ENCODE measurements at regions not wholly inside any gene's neighbourhood (a gene's known extent, or its start where the extent isn't known, plus 50 kb on each side); places are given as distances from the start of the nearest gene placed in this dataset.

GRCh38 chr3:188041193-188041592, 112.8 kb upstream of the LPP start:
- Histone ChIP-seq H3K4me1 (ENCODE audit: control insufficient read depth, low read depth, low read length) (peaks cover 5% of the 10 kb centered on the region), H3K27ac (ENCODE audit: low read length) (no peak overlapping the region), H3K9me3 (ENCODE audit: control insufficient read depth, low read depth, low read length) (no peaks in the 10 kb centered on the region), H3K9ac (ENCODE audit: low read length) (no peak overlapping the region), H3K27me3 (ENCODE audit: control insufficient read depth, insufficient read depth, low read length) (no peaks in the 10 kb centered on the region), H3K36me3 (ENCODE audit: control insufficient read depth, low read depth, low read length) (no peaks in the 10 kb centered on the region), H3K4me3 (ENCODE audit: low read length) (no peak overlapping the region)

DNA sequence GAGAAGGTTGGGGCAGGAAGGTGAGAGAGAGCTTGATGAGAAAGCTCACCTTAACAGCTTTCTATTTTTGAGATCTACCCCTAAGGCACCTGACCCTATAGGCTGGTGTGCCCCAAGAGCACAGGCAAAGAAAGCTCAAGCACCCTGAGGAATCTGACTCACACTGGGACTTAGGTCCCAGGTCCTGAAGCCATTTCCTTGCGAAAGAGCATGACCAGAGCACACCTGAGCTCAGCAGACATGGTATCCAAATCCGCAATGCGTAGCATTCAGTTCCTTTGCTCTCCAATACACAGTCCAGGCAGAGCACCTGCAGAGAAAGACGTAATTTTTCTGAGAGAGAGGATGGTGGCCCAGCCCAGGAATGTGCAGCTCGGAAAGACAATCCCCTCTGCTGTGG, 112.1 kb upstream of the LPP start:
- H3K27ac ChIP-seq (ENCODE audit: low read length): no peak overlapping the region
- peaks cover under 1% of the 10 kb centered on the region for H3K4me1 ChIP-seq (ENCODE audit: control insufficient read depth, low read depth, low read length)
- H3K4me3 ChIP-seq (ENCODE audit: low read length): no peak overlapping the region
- no peak overlapping the region for H3K9ac ChIP-seq (ENCODE audit: low read length)
- no peaks in the 10 kb centered on the region for H3K9me3 ChIP-seq (ENCODE audit: control insufficient read depth, low read depth, low read length)
- H3K36me3 ChIP-seq (ENCODE audit: control insufficient read depth, low read depth, low read length): no peaks in the 10 kb centered on the region
- H3K27me3 ChIP-seq (ENCODE audit: control insufficient read depth, insufficient read depth, low read length): no peaks in the 10 kb centered on the region

- no peaks in the 10 kb centered on the region for H3K9me3 ChIP-seq (ENCODE audit: control insufficient read depth, low read depth, low read length)
- no peaks in the 10 kb centered on the region for H3K27me3 ChIP-seq (ENCODE audit: control insufficient read depth, insufficient read depth, low read length)
- H3K36me3 ChIP-seq (ENCODE audit: control insufficient read depth, low read depth, low read length): no peaks in the 10 kb centered on the region
- no peak overlapping the region for H3K4me3 ChIP-seq (ENCODE audit: low read length)
- H3K9ac ChIP-seq (ENCODE audit: low read length): no peak overlapping the region
- H3K4me1 ChIP-seq (ENCODE audit: control insufficient read depth, low read depth, low read length): no peaks in the 10 kb centered on the region
- no peak overlapping the region for H3K27ac ChIP-seq (ENCODE audit: low read length)
Observed at GRCh38 chr3:188042466-188042865, 111.5 kb upstream of the LPP start.

DNA sequence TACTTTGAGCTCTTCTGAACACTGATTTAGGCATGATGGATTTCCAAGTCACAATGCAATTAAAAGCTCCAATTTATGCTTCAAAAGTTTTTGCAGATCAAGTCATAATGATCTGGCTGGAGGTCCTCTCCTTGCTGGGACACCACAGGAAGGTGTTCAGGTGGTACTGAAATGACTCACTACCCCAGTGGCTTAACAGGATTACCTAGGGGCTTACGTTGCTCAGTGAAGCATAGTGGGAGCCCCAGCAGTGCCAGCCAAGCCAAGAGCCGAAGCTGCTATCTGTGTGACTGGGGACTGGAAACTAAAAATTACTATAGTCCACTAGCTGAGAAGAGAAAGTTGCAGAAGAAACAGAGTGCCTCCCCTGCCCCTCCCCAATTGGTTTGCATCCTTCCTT, 110.1 kb upstream of the LPP start:
- Histone ChIP-seq H3K27ac (ENCODE audit: low read length) (no peak overlapping the region), H3K27me3 (ENCODE audit: control insufficient read depth, insufficient read depth, low read length) (no peaks in the 10 kb centered on the region), H3K4me3 (ENCODE audit: low read length) (no peak overlapping the region), H3K36me3 (ENCODE audit: control insufficient read depth, low read depth, low read length) (no peaks in the 10 kb centered on the region), H3K9me3 (ENCODE audit: control insufficient read depth, low read depth, low read length) (no peaks in the 10 kb centered on the region), H3K9ac (ENCODE audit: low read length) (no peak overlapping the region), H3K4me1 (ENCODE audit: control insufficient read depth, low read depth, low read length) (no peaks in the 10 kb centered on the region)

DNA sequence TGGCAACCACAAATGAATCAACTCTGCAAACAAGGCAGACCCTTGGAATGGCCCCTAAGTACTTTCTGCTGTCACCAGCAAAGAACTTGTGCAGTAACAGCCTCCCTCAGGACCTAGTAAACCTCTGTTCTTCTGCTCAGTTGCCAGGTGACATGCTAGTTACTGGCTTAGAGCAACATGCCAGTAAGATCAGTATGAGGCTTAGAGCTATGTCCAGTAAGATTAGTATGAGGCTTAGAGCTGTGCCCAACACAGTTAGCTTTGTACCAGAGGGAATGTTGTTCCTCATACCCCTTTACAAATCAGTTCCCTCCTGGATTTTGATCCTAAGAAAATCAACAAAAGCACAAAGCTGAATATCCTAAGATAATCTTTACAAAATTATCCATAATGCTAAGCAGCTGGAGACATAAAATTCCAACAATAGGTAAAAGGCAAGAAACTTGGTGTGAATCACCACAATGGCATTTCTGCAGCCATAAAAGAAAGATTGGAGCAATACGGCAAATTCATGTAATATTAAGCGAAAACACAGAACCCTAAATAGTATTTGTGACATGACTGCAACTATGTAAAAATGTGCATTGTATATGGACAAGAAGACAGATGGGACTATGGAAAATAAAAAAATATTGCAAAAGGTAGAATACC, 107.3 kb upstream of the LPP start:
- Histone ChIP-seq H3K36me3 (ENCODE audit: control insufficient read depth, low read depth, low read length) (no peaks in the 10 kb centered on the region), H3K27me3 (ENCODE audit: control insufficient read depth, insufficient read depth, low read length) (no peaks in the 10 kb centered on the region), H3K27ac (ENCODE audit: low read length) (no peak overlapping the region), H3K9me3 (ENCODE audit: control insufficient read depth, low read depth, low read length) (no peaks in the 10 kb centered on the region), H3K4me3 (ENCODE audit: low read length) (no peak overlapping the region), H3K4me1 (ENCODE audit: control insufficient read depth, low read depth, low read length) (peaks cover under 1% of the 10 kb centered on the region), H3K9ac (ENCODE audit: low read length) (no peak overlapping the region)

DNA sequence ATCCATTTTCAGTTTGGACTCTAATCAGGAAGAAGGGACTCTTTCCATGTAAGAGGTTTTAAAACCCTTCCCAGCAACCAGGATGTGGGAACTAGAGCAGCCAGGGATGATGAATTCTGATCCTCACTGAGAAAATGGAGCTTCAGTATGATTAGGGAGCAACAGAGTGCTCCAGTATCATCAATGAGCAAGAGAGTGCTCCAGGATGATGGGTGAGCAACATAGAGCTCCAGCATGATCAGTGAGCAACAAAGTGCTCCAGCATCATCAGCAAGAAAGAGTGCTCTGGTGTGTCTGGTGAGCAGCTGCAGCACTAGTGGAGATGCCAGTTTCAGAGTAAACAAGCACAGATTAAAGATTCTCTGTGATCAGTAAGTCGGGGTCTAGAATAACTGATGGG, 106.4 kb upstream of the LPP start:
- Histone ChIP-seq H3K4me1 (ENCODE audit: control insufficient read depth, low read depth, low read length) (peaks cover 9% of the 10 kb centered on the region), H3K36me3 (ENCODE audit: control insufficient read depth, low read depth, low read length) (no peaks in the 10 kb centered on the region), H3K4me3 (ENCODE audit: low read length) (no peak overlapping the region), H3K27ac (ENCODE audit: low read length) (no peak overlapping the region), H3K27me3 (ENCODE audit: control insufficient read depth, insufficient read depth, low read length) (no peaks in the 10 kb centered on the region), H3K9me3 (ENCODE audit: control insufficient read depth, low read depth, low read length) (no peaks in the 10 kb centered on the region), H3K9ac (ENCODE audit: low read length) (no peak overlapping the region)

DNA sequence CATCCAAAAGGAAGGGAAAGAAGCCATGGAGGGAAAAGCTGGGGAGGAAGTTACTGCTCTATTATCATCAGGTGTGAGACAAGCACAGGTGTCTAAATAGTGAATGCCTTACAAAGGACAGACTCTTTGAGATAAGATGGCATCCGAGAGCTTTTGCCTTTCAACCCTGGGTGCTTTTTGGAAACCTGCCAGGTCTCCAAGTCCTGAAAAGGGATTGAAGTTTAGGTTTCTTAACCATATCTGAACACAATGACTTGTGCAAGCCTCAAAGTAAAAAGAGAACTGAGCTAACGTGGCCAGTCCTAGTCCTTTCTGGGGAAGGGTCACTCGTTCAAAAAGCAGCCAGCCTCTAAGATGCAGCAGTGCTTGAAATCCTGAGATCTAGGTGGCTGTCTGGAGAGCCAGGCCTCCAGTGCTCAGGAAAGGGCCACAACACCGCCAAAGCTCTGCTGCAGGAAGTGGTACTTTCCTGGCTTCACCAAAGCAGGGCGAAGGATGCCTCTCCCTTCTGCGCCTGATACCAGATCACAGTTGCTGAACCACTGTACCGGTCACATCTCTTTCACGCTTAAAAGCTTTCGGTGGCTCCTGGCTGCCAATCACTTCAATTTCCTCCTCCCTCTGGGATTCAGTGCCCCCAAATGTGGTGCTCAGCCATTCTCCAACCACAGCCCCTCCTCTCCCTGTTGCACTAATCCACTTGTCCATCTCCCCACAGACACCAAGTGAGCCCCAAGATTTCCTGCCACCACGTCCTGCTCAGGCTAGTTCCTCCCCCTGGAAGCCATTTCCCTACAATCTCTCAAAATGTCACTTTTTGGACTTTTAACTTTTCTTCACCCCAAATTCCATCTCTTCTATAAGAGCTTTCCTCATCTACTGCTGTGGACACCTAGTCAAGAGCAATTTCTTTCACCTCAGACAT, 104.1 kb upstream of the LPP start:
- Histone ChIP-seq H3K9ac (ENCODE audit: low read length) (no peak overlapping the region), H3K36me3 (ENCODE audit: control insufficient read depth, low read depth, low read length) (no peaks in the 10 kb centered on the region), H3K4me3 (ENCODE audit: low read length) (no peak overlapping the region), H3K27me3 (ENCODE audit: control insufficient read depth, insufficient read depth, low read length) (no peaks in the 10 kb centered on the region), H3K9me3 (ENCODE audit: control insufficient read depth, low read depth, low read length) (no peaks in the 10 kb centered on the region), H3K4me1 (ENCODE audit: control insufficient read depth, low read depth, low read length) (peaks cover 14% of the 10 kb centered on the region), H3K27ac (ENCODE audit: low read length) (no peak overlapping the region)

DNA sequence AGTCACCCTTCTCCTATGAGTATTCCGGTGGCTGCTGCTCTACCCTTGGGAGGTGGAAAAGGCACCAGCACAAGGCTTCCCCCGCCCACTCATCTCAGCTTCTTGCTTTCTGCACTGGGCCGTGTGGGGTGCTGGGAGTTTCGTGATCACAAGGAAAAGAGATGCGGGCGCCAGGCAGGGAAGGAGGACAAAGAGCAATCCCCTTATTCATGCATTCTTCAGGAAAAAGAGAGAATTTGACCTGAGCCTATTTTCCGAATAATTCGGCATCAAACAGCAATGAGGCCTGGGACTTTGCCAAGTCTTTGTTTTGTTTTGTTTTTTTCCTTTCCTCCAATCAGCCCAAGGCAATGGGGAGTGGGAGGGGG, 102.2 kb upstream of the LPP start:
- no peak overlapping the region for H3K4me3 ChIP-seq (ENCODE audit: low read length)
- peaks cover 14% of the 10 kb centered on the region for H3K4me1 ChIP-seq (ENCODE audit: control insufficient read depth, low read depth, low read length)

DNA sequence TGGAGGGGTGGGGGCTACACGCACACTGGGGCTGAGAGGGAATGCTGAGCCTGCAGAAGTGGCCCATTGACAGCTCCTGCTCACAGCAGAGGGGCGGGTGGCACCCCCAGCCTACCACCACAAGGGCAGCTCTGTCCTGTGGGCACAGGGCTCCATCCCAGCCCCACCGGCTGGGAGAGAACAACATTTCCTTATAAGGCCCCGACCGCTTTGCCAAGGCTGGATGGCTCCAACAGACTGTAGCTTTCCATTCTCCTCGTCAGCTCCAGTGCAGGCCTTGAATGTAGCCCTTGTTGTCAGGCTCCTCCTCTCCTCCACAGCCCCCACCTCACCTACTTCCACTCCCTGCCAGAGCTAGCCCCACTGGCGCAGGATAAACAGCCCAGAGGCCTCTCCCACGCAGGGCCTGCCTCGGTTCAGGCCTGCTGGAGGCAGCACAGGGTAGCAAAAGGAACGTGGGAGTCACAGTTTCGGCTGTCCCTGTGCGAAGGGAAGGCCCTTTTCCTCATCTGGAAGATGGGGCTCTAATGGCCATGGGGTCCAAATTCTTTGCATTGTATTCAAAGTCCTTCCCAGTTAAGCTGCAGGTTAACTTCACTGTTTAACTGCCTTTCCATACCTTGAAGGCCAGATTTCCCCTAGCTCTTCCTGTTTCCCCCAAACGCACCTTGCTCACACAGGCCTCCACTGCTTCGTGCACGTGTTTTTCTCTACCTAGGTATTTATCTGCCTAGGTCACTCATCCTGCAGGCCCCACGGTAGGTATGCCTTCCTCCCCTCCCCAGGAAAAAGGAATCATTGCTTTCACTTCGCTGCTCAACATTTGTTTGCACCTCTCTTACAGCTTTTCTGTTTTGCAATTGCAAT, 101.6 kb upstream of the LPP start:
- H3K27ac ChIP-seq (ENCODE audit: low read length): no peak overlapping the region
- H3K27me3 ChIP-seq (ENCODE audit: control insufficient read depth, insufficient read depth, low read length): no peaks in the 10 kb centered on the region
- peaks cover 14% of the 10 kb centered on the region for H3K4me1 ChIP-seq (ENCODE audit: control insufficient read depth, low read depth, low read length)
- H3K36me3 ChIP-seq (ENCODE audit: control insufficient read depth, low read depth, low read length): no peaks in the 10 kb centered on the region
- no peak overlapping the region for H3K9ac ChIP-seq (ENCODE audit: low read length)
- no peaks in the 10 kb centered on the region for H3K9me3 ChIP-seq (ENCODE audit: control insufficient read depth, low read depth, low read length)
- no peak overlapping the region for H3K4me3 ChIP-seq (ENCODE audit: low read length)

More for the DNA sequence above, 102.2 kb upstream of the LPP start:
- no peaks in the 10 kb centered on the region for H3K36me3 ChIP-seq (ENCODE audit: control insufficient read depth, low read depth, low read length)
- H3K27me3 ChIP-seq (ENCODE audit: control insufficient read depth, insufficient read depth, low read length): no peaks in the 10 kb centered on the region
- H3K9ac ChIP-seq (ENCODE audit: low read length): no peak overlapping the region
- H3K27ac ChIP-seq (ENCODE audit: low read length): no peak overlapping the region
- no peaks in the 10 kb centered on the region for H3K9me3 ChIP-seq (ENCODE audit: control insufficient read depth, low read depth, low read length)

DNA sequence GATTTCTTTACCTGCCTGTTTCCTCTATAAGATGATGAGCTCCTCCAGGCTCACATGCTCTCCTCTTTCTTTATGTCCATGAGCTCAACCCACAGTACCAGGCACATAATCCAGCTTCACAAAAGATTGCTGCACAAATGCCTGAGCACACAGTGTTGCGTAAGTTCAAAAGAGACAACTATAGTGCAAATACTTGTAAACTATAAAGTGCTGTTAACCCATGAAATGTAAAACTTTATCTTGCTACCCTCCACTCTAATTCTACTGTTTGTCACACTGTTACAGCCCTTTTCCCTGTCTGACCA, 101.0 kb upstream of the LPP start:
- no peak overlapping the region for H3K27ac ChIP-seq (ENCODE audit: low read length)
- no peaks in the 10 kb centered on the region for H3K36me3 ChIP-seq (ENCODE audit: control insufficient read depth, low read depth, low read length)
- H3K4me1 ChIP-seq (ENCODE audit: control insufficient read depth, low read depth, low read length): peaks cover 14% of the 10 kb centered on the region
- H3K27me3 ChIP-seq (ENCODE audit: control insufficient read depth, insufficient read depth, low read length): no peaks in the 10 kb centered on the region
- H3K9me3 ChIP-seq (ENCODE audit: control insufficient read depth, low read depth, low read length): no peaks in the 10 kb centered on the region
- H3K4me3 ChIP-seq (ENCODE audit: low read length): no peak overlapping the region
- no peak overlapping the region for H3K9ac ChIP-seq (ENCODE audit: low read length)

DNA sequence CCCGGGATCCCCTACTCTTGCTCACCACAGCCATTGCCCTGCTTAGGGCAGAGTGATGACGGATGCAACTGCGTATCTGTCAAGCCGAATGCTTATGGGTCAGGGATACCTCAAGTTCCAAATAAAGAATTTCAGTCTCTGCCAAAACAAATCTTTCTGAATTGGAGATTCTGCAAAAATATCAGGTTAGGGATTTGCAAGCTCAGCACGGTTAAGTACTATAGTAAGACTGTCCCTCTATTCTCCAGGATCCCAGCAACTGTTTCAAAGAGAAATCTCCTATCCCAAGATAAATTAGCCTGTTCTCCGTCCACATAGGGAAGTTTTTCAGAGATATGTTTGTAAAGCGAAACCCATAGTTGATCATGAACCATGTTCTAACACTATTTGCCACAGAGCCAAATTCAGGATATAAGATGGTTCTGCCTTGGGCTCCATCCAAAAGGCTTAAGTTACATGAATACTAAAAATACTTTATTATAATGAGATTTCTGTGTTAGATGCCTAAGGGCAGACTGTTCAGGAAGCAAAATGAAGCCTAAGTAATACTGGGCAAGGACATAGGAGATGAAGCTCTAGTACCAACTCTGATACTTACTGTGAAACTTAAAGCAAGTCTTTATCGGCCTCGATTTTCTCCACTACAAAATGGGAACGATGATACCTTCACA, 100.1 kb upstream of the LPP start:
- H3K27me3 ChIP-seq (ENCODE audit: control insufficient read depth, insufficient read depth, low read length): no peaks in the 10 kb centered on the region
- no peak overlapping the region for H3K27ac ChIP-seq (ENCODE audit: low read length)
- peaks cover 14% of the 10 kb centered on the region for H3K4me1 ChIP-seq (ENCODE audit: control insufficient read depth, low read depth, low read length)
- H3K9me3 ChIP-seq (ENCODE audit: control insufficient read depth, low read depth, low read length): no peaks in the 10 kb centered on the region
- no peaks in the 10 kb centered on the region for H3K36me3 ChIP-seq (ENCODE audit: control insufficient read depth, low read depth, low read length)
- H3K4me3 ChIP-seq (ENCODE audit: low read length): no peak overlapping the region
- no peak overlapping the region for H3K9ac ChIP-seq (ENCODE audit: low read length)
